CD4-positive, alpha-beta T cell treated with Interleukin-15 for 4 hours (primary cell): ENCODE measurements at regions not wholly inside any gene's neighbourhood (a gene's known extent, or its start where the extent isn't known, plus 50 kb on each side); places are given as distances from the start of the nearest gene placed in this dataset.

Experiments
- DNase-seq: peaks from one replicate; pipeline ENCODE4 v3.0.0-alpha.2; 2020; ENCODE audit warnings: low spot score

DNA sequence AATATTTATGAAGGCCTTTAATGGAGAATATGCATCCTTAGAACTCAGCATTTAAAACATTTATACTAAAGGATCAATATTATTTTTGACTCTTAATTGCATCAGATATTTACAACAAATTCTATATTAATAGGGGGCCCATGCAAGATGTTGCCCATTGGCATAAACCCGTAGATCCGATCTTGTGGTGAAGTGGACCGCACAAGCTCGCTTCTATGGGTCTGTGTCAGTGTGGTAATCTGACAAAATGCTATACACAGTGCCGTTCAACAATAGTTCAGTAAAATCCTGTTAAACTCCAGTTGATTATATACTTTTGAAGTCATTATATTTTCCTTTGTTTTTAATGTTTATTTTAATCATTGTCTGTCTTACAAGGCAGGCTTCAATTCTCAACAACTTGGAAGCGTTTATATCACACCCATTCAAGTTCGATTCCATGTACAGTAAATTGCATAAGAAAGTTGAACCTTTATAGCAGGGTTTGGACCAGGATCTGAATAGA lies 809.2 kb downstream of the USP25 start:
- DNase-seq: no peak

DNA sequence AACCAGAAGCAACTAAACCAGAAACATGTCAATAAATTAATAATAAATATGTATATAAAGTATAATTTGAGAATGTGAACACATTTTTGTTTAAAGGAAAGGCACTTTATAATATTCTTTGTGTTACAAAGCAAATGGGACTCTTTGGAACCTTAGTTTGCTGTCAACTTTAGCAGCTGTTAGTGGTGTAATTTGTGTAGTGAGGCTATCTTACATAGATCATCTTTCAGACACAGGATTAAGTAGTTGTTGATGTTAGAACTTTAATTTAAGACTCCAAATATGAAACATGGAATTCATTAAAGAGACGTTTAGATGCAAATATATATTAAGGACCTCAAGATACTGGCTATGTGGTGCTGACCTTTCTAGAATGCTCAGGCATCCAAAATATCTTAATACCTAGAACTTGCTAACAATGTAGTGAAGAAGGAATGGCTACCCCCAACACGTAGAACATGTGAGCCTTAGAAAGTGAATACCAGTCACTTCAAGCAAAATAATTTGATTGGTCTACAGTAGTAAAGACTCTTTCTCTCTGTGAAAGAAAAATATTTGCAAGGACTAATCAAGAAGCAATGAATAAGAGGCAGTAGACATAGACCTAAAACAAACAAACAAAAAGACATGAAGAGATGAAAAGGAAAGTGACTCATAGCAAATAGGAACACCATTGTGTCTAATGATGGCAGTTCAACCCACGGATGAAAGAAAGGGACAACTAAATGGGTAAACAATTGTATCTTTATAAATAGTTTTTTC lies 811.4 kb downstream of the USP25 start:
- DNase-seq: no peak

DNA sequence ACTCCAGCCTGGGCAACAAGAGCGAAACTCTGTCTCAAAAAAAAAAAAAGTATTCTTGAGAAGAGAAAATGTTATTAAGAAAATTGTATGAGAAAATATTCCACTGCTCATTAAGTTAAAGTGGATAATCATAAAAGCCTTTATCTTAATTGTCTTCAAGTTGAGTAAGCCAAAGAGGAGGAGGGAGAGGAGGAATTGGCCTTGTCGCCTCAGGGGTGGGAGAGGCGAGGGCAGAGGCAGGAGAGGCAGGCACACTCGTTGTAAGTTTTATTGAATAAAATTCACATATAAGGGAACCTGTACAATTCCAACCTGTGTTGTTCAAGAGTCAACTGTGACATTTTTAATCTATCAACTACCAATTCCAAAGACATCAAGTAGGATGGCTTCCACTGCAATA lies 820.3 kb downstream of the USP25 start:
- DNase-seq: no peak

DNA sequence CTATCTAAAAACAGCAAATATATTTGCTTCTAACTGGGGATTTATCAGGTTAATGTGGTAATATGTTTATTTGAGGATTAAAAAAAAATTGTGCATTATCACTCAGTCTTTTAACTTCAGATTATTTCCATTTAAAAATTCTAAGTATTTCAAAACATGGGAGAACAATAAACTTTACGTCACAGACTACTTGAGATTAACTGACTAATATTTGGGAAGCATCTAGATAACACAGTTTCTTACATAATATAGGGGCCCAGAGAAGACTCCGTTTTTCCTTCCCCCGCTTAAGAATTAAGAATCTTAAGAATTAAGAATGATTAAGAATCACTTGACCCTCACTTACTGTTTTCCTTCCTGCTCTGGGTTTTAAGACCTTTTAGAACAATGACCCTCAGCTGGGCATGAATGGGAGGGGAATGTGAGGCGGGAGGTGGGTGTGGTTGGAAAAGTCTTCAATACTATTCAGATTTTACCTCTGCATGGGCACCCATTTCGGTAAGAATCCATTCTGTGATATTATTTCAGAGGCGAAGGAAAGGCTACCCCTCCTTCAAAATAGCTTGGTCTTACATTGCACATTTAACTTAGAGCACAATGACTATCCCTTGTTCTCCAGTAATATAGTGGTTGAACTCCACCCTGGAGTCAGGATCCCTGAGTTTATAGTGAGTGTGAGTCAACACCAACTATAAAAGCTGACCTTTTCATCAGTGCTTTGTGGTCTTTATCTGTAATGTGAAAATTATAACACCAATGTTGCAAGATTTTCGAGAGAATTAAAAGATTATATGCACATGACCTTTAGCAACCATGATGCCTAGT lies 821.3 kb downstream of the USP25 start:
- DNase-seq: no peak

DNA sequence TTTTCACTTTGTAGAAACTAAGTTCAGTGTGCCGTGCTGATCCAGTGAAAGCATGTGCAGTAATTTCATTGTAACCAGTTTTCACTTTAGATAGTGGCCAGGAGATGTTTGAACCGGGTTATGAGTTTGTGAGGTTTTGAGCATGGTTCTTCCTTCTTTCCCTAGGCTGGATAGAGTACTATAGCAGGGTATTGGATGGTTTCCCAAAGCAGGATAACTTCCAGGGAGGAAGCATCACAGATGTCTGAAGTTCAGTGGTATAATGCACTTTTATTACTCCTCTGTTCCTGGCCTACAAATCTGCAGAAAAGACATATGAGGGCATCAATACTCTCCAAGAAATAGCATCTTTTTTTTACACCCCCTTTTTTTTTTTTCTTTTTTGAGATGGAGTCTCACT lies 823.1 kb downstream of the USP25 start:
- DNase-seq: no peak

DNA sequence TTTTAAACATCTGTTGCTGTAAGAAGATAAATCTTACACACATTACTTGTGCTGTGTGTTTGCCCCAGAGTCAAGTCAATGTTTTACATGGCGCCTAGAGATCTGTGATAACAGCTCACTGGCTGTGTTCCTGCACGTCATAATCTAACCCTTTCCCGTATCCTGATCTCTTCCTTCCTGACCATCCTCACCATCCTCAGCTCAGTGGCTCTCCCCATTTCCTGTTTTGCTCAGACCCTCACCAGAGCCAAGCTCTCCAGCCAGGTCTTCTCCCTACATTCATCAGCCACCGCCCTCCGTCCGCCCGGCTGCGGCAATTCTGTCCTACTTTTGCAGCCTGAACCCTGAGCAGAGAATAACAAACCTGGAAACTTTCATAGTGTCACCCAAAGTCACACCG lies 824.7 kb downstream of the USP25 start:
- no peak for DNase-seq

DNA sequence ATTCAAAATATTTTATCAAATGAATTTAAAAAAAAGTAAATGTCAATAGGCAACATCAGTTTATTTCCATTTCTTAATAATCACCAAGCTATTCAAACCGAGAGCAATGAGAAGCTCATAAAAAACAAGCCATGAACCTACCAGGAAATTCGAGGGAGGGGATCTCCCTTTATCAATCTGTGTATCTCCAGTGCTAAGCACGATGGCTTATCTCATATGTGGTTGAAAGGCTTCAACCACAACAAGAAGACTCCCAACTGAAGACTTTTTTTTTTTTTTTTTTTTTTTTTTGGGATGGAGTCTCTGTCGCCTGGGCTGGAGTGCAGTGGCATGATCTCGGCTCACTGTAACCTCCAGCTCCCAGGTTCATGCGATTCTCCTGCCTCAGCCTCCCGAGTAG lies 833.3 kb downstream of the USP25 start:
- DNase-seq: no peak

DNA sequence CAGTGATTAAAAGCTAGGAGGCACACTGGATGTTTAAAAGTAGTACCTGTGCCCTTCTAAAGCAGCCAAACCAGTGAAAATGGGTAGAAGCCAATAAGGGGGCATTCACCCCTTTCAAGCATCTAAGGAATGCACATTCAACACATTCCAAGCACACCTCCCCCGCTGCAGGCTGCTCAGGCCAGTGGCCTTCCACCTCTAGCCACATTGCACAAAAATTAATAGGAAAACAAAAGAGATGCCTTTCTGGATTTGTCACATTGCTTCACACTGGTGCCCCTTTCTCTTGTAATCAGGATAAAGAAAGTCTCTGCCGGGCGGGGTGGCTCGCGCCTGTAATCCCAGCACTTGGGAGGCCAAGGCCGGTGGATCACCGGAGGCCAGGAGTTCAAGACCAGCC lies 834.0 kb downstream of the USP25 start:
- DNase-seq: no peak

DNA sequence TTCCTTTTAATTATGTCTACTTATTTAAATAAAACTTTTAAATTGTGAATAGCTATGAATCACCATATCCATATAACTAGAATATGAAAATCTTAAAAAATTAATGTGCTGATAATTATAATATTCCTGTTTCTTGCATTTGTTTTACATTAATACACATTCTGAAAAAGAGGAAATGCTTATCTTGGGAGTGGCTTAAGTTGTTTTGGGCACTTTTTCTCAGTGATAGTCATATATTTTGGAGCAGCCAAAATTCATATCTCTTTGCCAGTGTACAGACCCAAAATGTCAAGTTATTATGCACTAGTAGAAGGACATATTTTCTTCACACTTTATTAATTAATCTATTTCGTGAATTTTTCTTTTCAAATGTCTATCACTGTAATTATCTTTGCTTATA lies 838.5 kb downstream of the USP25 start:
- no peak for DNase-seq

DNA sequence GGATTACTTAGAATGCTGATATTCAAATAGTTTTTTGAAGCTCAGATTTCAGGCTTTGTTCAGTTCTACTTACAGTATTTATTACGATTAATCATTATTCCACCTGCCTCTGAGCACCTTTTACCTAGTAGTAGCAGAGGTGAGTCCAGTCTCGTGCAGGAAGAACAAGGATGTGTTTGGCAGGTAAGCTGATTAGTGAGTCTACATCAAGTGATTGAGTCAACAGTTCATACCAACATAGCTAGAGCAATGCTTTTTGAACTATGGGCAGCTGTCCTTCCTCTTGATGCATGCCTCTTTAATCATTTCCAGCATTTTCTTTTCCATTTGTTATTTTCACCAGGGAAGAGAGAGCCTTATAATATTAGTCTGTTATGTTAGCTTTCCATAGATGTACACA lies 838.9 kb downstream of the USP25 start:
- DNase-seq: no peak

DNA sequence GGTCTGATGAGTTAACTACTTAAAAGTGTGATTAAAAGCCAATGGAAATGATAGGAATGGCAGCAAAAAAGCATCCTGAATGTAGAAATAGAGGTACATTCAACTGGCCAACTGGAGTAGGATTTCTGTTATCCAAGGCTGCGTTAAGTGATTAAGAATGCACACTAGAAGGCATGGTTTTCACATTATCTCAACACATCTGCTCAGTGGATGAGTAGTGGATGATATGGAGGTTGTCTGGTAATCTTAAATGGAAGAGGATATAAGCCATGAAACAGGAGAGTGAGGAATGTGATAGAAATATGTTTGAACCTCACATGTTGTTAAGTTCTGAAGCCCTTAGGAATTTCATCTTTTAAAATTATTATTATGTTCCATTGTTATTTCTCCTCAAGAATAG lies 839.9 kb downstream of the USP25 start:
- DNase-seq: no peak

DNA sequence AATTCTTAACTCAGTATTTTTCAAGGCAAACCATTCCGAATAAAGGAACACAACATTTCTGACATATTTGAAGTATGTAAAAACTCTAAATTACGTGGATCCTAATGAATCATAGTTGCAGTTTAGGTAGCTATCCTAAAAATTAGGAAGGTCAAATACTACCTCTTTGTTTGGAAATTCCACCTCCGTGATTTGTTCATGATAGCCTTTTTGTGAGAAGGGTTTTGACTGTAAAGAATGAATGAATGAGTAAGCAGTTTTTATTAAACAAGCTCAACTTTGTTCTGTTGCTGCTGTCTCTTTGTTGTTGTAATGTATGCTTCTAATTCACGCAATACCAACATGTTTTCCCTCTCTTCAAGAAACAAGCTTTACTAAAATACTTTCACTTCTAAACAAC lies 840.4 kb downstream of the USP25 start:
- no peak for DNase-seq

DNA sequence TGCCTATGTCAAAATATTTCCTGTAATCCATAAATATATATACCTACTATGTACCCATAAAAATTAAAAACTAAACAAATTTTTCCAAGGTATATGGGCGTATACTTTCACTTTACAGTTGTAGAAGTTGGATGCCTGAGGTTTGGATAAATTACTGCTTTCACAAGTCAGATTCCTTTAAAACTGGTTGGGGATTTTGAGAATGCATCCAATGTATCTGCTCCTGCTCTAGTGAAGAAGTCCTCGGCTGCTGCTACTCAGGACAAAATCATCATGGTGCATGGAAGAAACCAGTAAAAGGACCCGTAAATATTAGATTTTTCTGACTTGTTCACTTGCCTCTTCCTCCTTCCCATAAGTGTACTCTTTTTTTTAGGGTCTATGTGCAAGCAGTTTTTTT lies 841.1 kb downstream of the USP25 start:
- DNase-seq: no peak

DNA sequence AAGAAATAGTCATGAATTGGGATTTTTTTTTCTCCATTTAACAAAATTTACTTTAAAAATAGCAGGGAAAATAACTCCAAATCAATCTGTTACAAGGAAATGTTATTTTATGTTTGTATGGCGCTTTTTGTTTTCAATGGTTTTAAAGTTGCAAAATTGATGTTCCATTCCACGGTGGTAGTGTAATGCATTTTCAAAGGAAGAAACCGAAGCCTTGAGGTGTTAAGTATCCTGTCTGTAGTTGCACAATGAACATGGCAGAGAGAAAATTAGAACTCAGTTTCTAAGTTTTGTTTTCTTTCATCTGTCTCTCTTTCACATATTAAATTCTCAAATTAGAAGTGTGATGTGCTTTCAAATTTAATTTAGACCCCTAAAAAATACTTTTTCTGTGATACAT lies 841.8 kb downstream of the USP25 start:
- no peak for DNase-seq

DNA sequence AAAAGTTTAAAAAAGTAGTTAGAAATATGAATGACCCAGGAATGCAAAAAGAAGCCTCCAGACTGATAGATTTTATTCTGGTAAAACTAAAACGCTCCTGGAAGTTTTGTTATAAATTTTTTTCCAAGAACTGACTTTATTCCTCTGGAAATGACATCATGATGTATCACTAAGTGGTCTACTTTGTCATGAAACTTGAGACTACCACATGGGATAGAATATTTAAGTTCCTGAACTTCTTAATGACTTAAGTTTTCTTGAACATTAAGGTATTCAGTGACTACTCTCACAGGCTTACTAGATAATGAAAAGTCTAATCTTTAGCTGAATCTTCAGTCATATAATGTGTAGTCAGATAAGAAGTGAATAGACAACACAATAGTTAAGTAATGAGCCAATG lies 842.2 kb downstream of the USP25 start:
- DNase-seq: no peak

DNA sequence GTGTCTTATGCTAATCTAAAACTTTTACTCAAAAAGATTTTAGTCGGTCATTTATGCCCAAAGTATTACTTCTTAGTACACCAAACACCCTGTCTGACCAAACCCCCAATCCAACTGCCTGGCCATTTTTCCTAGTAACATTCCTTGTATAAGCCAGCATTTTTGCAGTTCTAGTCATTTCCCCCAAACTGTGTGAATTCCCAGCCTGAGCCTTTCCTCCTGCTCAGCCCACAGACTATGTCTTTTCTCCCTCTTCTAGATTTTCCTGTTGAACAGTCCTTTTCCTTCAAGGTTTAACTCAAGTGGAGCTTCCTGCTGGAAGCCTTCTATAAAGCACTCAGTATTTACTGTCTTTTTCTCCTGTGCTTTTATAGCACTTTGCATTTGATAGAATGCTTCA lies 843.8 kb downstream of the USP25 start:
- DNase-seq: no peak

DNA sequence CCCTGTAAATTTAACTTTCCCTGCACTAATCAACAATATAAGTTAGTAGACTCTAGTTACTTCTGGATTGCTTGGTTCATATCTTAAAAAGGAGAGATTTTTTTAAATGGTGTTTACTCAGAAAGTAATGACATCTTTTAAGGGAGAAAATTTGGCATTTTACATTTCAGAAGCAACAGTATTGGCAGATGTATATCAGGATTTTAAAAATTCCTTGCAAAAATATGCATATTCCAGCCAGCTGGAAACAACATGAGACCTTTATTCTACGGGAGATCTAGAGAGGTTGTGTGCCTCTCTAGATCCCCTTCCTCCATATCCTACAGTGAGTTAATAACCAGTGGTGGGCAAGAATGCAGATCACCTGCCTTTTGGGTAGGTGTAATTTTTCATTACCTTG lies 848.2 kb downstream of the USP25 start:
- no peak for DNase-seq

DNA sequence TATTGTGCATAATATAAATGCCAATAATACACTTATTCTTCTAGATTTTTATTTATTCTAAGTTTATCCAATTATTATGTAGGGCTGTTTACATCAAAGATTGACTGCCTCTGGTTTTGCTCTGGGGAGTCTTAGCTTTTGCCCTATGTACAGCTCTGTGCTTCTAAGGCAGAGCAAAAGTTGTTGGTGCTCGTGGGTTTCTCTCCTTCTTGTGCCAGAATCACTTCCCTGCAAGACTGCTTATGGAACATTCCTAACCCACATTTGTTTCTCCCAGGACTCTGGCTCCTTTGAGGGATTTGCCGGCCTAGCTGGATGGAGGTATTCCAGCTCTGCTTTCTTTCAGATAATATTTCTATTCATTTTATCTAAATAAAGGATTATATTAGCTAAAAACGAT lies 849.1 kb downstream of the USP25 start:
- DNase-seq: no peak

DNA sequence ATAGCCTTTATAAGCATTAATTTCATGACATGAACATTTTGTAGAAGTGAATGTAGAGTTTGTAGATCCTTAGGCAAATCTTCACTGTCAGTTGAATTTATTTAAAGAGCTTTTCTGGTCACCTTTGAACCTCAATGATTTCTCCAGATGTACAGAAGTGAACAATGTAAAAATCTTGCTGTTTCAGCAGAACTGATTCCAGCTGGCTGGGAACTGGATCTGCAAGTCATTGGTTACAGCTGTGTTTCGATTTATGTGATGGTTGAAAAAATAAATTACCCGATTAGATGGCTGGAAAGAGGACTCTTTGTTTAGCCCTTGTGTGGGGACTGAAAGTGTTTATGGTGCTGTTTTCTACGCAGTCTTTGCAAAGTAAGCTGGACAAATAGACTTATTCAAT lies 849.8 kb downstream of the USP25 start:
- no peak for DNase-seq

DNA sequence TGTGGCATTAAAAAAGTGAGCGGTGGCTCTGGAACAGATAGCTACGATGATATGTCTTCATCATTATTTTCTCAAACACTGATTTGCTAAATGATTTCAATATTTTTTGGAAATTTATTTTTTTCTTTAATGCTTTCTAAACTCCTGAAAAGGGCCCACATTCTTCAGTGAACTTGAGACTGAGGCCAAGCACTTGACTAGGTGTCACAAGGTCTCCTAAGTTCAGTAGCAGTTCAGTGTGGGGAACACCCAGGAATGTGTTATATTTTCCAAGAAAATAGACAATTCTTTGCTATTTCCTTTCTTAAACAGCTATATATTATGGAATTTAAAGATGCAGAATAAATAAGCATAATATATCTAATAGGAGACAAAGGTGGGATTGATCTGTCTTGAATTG lies 850.9 kb downstream of the USP25 start:
- no peak for DNase-seq

DNA sequence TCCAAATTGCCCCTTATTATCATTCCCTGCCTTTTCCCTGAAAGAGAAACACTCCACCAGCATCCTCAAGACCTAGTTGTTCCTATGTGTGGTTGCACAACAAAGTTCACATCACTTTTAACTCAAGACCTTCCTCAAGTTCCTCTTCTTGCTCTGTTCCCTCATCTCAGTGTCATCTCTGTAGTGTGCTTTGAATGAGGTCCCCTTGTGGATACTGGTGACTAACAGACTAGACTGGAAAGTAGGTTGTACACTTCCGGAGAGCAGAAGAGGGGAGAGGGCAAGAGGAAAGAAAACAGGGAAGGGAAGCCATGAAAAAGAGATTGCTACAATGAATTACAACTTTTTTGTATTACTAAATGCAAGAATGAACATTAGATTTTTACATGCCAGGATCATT lies 853.8 kb downstream of the USP25 start:
- no peak for DNase-seq

DNA sequence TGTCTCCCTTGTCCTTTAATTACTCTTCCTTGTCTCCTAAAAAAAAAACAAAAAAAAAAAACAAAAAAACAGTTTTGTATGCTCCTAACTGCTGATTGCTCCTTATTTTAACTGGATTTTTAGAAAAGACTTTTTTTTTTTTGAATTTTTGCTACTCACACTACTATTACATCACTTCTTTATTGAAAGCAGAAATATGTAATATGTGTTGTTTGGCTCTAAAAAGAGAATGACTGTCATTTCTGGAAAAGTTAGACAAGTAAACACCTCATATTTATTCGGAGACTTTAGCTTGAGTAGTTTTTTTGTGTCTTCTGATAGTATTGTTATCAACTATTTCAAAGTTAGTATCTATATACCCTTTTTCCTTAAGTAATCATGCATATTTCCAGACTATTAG lies 855.0 kb downstream of the USP25 start:
- no peak for DNase-seq

DNA sequence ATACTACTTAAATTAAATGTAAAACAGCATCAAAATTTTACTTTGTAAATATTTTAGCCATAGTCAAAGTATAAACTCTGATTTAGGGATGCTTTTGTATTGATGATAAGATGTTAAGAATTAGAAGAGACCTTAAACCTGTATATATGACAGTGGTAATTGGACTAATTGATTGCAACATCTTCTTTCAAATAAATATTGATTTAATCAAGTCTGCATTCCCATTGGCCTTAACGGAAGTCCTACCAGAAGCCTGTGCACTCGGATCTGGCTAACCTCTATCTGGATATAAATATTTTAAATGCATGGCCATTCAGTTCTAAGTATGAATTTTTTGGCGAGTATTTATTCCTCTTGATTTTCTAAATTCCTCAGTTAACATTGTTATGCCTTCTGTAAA lies 856.1 kb downstream of the USP25 start:
- no peak for DNase-seq

DNA sequence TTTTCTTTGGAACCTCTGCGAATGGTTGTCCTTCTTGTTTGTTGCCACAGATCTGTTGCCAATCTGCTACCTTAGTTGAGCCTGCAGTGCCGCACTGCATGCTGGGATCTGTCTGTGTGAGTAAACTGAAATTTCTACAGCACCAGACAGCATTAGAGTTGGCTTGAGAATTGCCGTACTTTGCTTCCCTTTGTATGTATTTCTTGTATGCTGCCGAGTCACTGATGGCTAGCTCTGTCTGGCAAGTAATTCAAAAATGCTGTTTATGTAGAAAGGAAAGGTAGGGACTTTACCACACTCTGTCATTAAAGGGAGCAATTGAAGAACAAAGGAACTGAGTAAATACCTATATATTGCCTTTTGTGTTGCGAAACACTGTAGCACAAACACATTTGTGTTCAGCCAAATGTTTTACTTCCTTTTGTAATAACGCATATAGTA lies 857.4 kb downstream of the USP25 start:
- no peak for DNase-seq
